Gastrocnemius medialis (tissue), 4 donors: ENCODE measurements at regions not wholly inside any gene's neighbourhood (a gene's known extent, or its start where the extent isn't known, plus 50 kb on each side); places are given as distances from the start of the nearest gene placed in this dataset.

Experiments
- ATAC-seq, 2 donors: fragments of 150-250 bp; one replicate each; pipeline ENCODE4 v1.9.1; 2016
- DNase-seq, 2 donors: peaks; one replicate each; pipeline ENCODE4 v3.0.0-alpha.2; 2019
- H3K27ac ChIP-seq, 4 donors: fragments of 200-600 bp; sonication (generic); 1 replicate in 1 of 4; 2 replicates in 3 of 4; pipeline ENCODE4 v1.5.1; 2016 to 2018; ENCODE audit warnings: mild to moderate bottlenecking in 2 of 4, moderate library complexity in 1 of 4
- H3K27me3 ChIP-seq, 3 donors: fragments of 200-600 bp; sonication (generic) in 2 of 3; 1 replicate in 1 of 3; 2 replicates in 2 of 3; pipeline versions ENCODE4 v1.5.1 to v1.6.0; 2016 to 2019; ENCODE audit warnings: mild to moderate bottlenecking in 1 of 3, moderate library complexity in 1 of 3
- H3K36me3 ChIP-seq, 2 donors: fragments of 200-600 bp; sonication (generic) in 1 of 2; one replicate each; pipeline ENCODE4 v1.5.1; 2017 to 2018
- H3K4me1 ChIP-seq, 2 donors: fragments of 200-600 bp; sonication (generic) in 1 of 2; one replicate each; pipeline ENCODE4 v1.5.1; 2016 to 2017; ENCODE audit warnings: mild to moderate bottlenecking in 2 of 2
- H3K4me3 ChIP-seq, 4 donors: fragments of 200-600 bp; sonication (generic) in 3 of 4; 1 replicate in 1 of 4; 2 replicates in 3 of 4; pipeline ENCODE4 v1.5.1; 2016 to 2019; ENCODE audit warnings: mild to moderate bottlenecking in 2 of 4
- H3K9me3 ChIP-seq, 3 donors: fragments of 200-600 bp; sonication (generic) in 2 of 3; 1 replicate in 1 of 3; 2 replicates in 2 of 3; pipeline ENCODE4 v1.5.1; 2016 to 2019
- CTCF ChIP-seq, 5 experiments: fragments of 450-650 bp in 3 of 5; fragments of 200-600 bp in 2 of 5; sonication (generic) in 2 of 5; IDR thresholded peaks in 4 of 5; conservative IDR thresholded peaks in 1 of 5; 1 replicate in 4 of 5; 2 replicates in 1 of 5; pipeline ENCODE4 v1.5.1; 2016 to 2019; ENCODE audit warnings: antibody characterized with exemption in 5 of 5, mild to moderate bottlenecking in 3 of 5, moderate library complexity in 3 of 5
- POLR2A ChIP-seq, 2 donors: fragments of 450-650 bp; IDR thresholded peaks; one replicate each; pipeline ENCODE4 v1.6.1; 2017; ENCODE audit warnings: antibody characterized with exemption in 2 of 2, mild to moderate bottlenecking in 2 of 2, moderate library complexity in 2 of 2
- in situ Hi-C, 4 donors: fragments of 200-750 bp; cut with MboI; loops; one replicate each; pipeline versions ENCODE4 v1.15.0 to v1.8.0; 2017; ENCODE audit warnings: low sequenced_read_pairs in 4 of 4
- intact Hi-C: fragments of 100-400 bp; cut with DNase I; formaldehyde crosslinking; loops from one replicate; pipeline ENCODE4 v1.15.1; 2023; ENCODE audit warnings: low total_unique reads

DNA sequence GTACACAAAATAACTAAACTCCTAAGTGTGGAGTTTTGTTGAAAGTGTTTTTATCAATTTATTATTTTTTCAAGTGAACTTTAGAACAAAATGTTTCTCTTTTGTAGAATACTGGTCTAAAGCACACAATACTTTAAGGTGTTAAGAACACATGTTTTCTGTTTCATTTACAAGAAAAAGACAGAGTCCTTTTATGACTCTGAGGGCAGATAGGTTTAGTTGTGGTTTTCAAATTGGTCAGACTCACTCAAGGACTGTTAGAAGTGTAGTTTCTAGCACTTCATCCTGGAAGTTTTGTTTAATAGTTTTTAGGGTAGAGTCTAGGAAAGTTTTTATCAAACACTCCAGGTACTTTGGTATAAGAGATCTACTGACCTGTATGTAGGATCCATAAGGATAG is 376.5 kb downstream of the LRRIQ3 start:
- no peaks in the 10 kb centered on the region for H3K9me3 ChIP-seq
- no peak for DNase-seq
- TF ChIP-seq CTCF (IDR thresholded peaks at IDR 0.05 in 4 of 5, conservative IDR thresholded peaks at IDR 0.05 in 1 of 5): no peak
- TF ChIP-seq POLR2A (IDR thresholded peaks at IDR 0.05): no peak
- no peak for ATAC-seq
- H3K27ac ChIP-seq: no peak overlapping the region
- H3K27me3 ChIP-seq: no peaks in the 10 kb centered on the region
- no peaks in the 10 kb centered on the region for H3K36me3 ChIP-seq
- intact Hi-C loops (no loop called here), in situ Hi-C loops (no loop called here)
- H3K4me1 ChIP-seq: no peaks in the 10 kb centered on the region
- H3K4me3 ChIP-seq: no peak overlapping the region

GRCh38 chr1:73820843-73821242 is 377.1 kb downstream of the LRRIQ3 start:
- intact Hi-C loops: no loop called here
- ATAC-seq: no peak
- TF ChIP-seq POLR2A (IDR thresholded peaks at IDR 0.05) (no peak), CTCF (IDR thresholded peaks at IDR 0.05 in 4 of 5, conservative IDR thresholded peaks at IDR 0.05 in 1 of 5) (no peak)

GRCh38 chr1:73813716-73814115 is 384.3 kb downstream of the LRRIQ3 start:
- ATAC-seq (no peak), DNase-seq (no peak)
- Histone ChIP-seq H3K4me1 (no peaks in the 10 kb centered on the region), H3K36me3 (no peaks in the 10 kb centered on the region), H3K27me3 (no peaks in the 10 kb centered on the region), H3K4me3 (no peak overlapping the region), H3K27ac (no peak overlapping the region), H3K9me3 (no peaks in the 10 kb centered on the region)
- TF ChIP-seq CTCF (IDR thresholded peaks at IDR 0.05 in 4 of 5, conservative IDR thresholded peaks at IDR 0.05 in 1 of 5): no peak
- no peak for TF ChIP-seq POLR2A (IDR thresholded peaks at IDR 0.05)
- in situ Hi-C loops (no loop called here), intact Hi-C loops (no loop called here)

More at GRCh38 chr1:73820843-73821242, 377.1 kb downstream of the LRRIQ3 start:
- Histone ChIP-seq H3K36me3 (no peaks in the 10 kb centered on the region), H3K27ac (no peak overlapping the region), H3K9me3 (no peaks in the 10 kb centered on the region), H3K4me1 (no peaks in the 10 kb centered on the region), H3K27me3 (no peaks in the 10 kb centered on the region), H3K4me3 (no peak overlapping the region)
- no peak for DNase-seq
- in situ Hi-C loops: no loop called here

GRCh38 chr1:73813236-73813635 is 384.7 kb downstream of the LRRIQ3 start:
- TF ChIP-seq POLR2A (IDR thresholded peaks at IDR 0.05) (no peak), CTCF (IDR thresholded peaks at IDR 0.05 in 4 of 5, conservative IDR thresholded peaks at IDR 0.05 in 1 of 5) (no peak)
- Histone ChIP-seq H3K9me3 (no peaks in the 10 kb centered on the region), H3K4me1 (no peaks in the 10 kb centered on the region), H3K27ac (no peak overlapping the region), H3K36me3 (no peaks in the 10 kb centered on the region), H3K27me3 (no peaks in the 10 kb centered on the region), H3K4me3 (no peak overlapping the region)
- in situ Hi-C loops: no loop called here
- DNase-seq (no peak), ATAC-seq (no peak)
- intact Hi-C loops: no loop called here

GRCh38 chr1:73811798-73812197 is 386.2 kb downstream of the LRRIQ3 start:
- no peaks in the 10 kb centered on the region for H3K36me3 ChIP-seq
- ATAC-seq (no peak), DNase-seq (no peak)
- in situ Hi-C loops: no loop called here
- no peak overlapping the region for H3K4me3 ChIP-seq
- no peaks in the 10 kb centered on the region for H3K4me1 ChIP-seq
- H3K27me3 ChIP-seq: no peaks in the 10 kb centered on the region
- no peaks in the 10 kb centered on the region for H3K9me3 ChIP-seq
- TF ChIP-seq POLR2A (IDR thresholded peaks at IDR 0.05) (no peak), CTCF (IDR thresholded peaks at IDR 0.05 in 4 of 5, conservative IDR thresholded peaks at IDR 0.05 in 1 of 5) (no peak)
- intact Hi-C loops: no loop called here
- no peak overlapping the region for H3K27ac ChIP-seq
